Psoas muscle (tissue), 7 donors: ENCODE measurements at regions not wholly inside any gene's neighbourhood (a gene's known extent, or its start where the extent isn't known, plus 50 kb on each side); places are given as distances from the start of the nearest gene placed in this dataset.

Source experiments
- ATAC-seq, 4 donors: fragments of 200-7000 bp; cut with Tn5 transposase; one replicate each; pipeline ENCODE4 v1.9.1; 2020; ENCODE audit warnings: moderate library complexity in 3 of 4, mild to moderate bottlenecking in 2 of 4
- DNase-seq, 2 donors: peaks; one replicate each; pipeline ENCODE4 v3.0.0-alpha.2; 2020
- H3K27ac ChIP-seq: fragments of 200-600 bp; one replicate; pipeline ENCODE4 v1.8.0; 2022
- H3K27me3 ChIP-seq, 3 donors: fragments of 200-600 bp in 1 of 3; one replicate each; pipeline versions ENCODE4 v1.6.1 to v1.8.0; 2013 to 2022; ENCODE audit warnings: low read length in 2 of 3, mild to moderate bottlenecking in 2 of 3, moderate library complexity in 1 of 3; ENCODE audit not compliant: insufficient read depth in 3 of 3
- H3K36me3 ChIP-seq, 2 donors: fragments of 200-600 bp in 1 of 2; one replicate each; pipeline versions ENCODE4 v1.6.1 to v1.8.0; 2013 to 2022; ENCODE audit warnings: low read depth in 1 of 2, mild to moderate bottlenecking in 1 of 2, moderate library complexity in 1 of 2; ENCODE audit not compliant: insufficient read depth in 1 of 2
- H3K4me1 ChIP-seq: fragments of 200-600 bp; one replicate; pipeline ENCODE4 v1.8.0; 2022
- H3K4me3 ChIP-seq: fragments of 200-600 bp; one replicate; pipeline ENCODE4 v1.8.0; 2022; ENCODE audit warnings: mild to moderate bottlenecking
- H3K9me3 ChIP-seq: fragments of 200-600 bp; one replicate; pipeline ENCODE4 v1.8.0; 2022
- CTCF ChIP-seq: fragments of 200-600 bp; IDR thresholded peaks from one replicate; pipeline ENCODE4 v1.8.0; 2022; ENCODE audit warnings: antibody characterized with exemption
- WGBS, 3 donors: extraction: QIAGEN DNeasy Blood & Tissue Kit; methylation state at CpG; one replicate each; pipeline versions ENCODE4 v1.1.6 to v1.1.7; 2013; 5-methylcytosine and 5-hydroxymethylcytosine counted together
- intact Hi-C, 2 donors: fragments of 100-400 bp; cut with DNase I; formaldehyde crosslinking; loops; one replicate each; pipeline versions ENCODE4 v1.11.0 to v1.14.2; 2022
- donor health status: healthy with polysubstance abuse.
- donor health status: DM: no; HTN: no; CAD: no; lungs with moderate emphysema.
- donor health status: Bipolar disorder and iron deficiency.
- donor health status: healthy.
- donor health status: DM: yes; HTN: yes; CAD: no.
- donor health status: DM: no; HTN: no; CAD: no.
- donor health status: DM: yes; HTN: yes; CAD: no.

- TF ChIP-seq CTCF: no peak
- Histone ChIP-seq H3K4me3 (no peak overlapping the region), H3K36me3 (no peaks in the 10 kb centered on the region), H3K27me3 (no peaks in the 10 kb centered on the region), H3K9me3 (peaks cover 8% of the 10 kb centered on the region), H3K4me1 (no peaks in the 10 kb centered on the region), H3K27ac (no peak overlapping the region)
- WGBS, 3 donors: 47 to 51% (median 50%) methylated on average over 9 of the region's 9 CpGs
- intact Hi-C loops: loop anchor here in 1 of 2 donors (2.0 kb wide), 1 partner anchor 24 kb away; no protein-coding TSS in a partner anchor
- no peak for ATAC-seq
- DNase-seq: no peak
Measured at GRCh38 chr2:89842180-89842908, 1150.9 kb downstream of the RPIA start.

DNA sequence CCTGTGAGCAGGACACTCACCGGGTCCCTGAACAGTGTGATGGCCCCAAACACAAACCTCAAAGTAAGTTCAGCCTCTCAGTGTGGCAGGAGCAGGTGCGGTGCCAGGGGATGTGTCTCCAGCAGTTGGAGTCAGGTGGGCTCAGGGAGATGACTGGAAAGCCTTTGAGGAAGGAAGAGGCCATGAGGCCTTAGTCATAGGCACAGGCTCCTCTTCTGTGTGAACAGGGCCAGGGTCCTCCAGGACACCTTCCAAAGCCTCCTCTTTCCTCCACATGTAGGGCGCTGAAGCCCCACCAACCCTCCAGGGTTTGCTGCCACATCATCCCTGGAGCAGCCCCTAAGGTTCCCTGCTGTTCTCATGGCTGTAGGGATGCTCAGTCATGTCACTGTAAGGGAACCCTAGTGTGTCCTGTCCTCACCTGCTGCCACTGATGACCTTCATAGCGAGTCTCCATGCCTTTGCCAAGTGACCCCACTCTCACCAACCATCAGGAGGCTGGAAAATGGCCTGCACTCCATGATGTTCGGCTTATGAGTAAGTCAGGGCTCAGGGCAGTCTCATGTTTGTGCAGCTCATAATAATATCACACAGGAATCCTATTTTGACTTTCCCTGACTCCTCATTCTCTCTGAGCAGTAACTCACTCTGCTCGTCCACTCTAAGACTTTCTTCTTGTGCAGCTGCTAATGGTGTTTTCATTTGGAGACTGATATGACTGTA lies 1152.9 kb downstream of the RPIA start:
- H3K9me3 ChIP-seq: no peaks in the 10 kb centered on the region

DNA sequence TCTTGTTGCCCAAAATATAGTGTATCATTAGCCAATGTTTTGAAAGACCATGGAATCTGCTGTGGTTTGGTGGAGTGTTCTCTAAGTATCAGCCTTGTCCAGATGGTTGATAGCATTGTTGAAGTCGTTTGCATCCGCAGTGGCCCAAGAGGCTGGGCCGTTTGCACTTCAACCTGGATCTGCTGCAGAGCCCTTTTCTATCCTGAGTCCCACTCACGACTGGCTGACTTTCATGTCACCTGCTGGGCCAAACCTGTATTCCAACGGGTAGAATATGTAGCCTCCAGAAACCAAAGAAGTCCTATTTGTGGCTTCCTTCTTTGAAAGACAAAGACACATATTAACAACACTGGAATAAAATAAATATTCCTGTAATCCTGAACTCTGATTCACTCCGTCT lies 1154.1 kb downstream of the RPIA start:
- no peaks in the 10 kb centered on the region for H3K4me1 ChIP-seq
- ATAC-seq (no peak), DNase-seq (no peak)
- H3K4me3 ChIP-seq: no peak overlapping the region
- TF ChIP-seq CTCF: no peak
- H3K27me3 ChIP-seq: no peaks in the 10 kb centered on the region
- H3K9me3 ChIP-seq: no peaks in the 10 kb centered on the region
- intact Hi-C loops: no loop called here
- no peaks in the 10 kb centered on the region for H3K36me3 ChIP-seq
- 49 to 54% (median 52%) methylated on average over 6 of the region's 6 CpGs for WGBS, 3 donors
- H3K27ac ChIP-seq: no peak overlapping the region

More for the DNA sequence above, 1152.9 kb downstream of the RPIA start:
- peak in 1 of 2 donors; percentile 48 for DNase-seq
- H3K27ac ChIP-seq: no peak overlapping the region
- H3K36me3 ChIP-seq: no peaks in the 10 kb centered on the region
- H3K4me3 ChIP-seq: no peak overlapping the region
- TF ChIP-seq CTCF: no peak
- 44 to 53% (median 48%) methylated on average over 6 of the region's 6 CpGs for whole genome bisulfite sequencing, 3 donors
- intact Hi-C loops: no loop called here
- no peaks in the 10 kb centered on the region for H3K27me3 ChIP-seq
- ATAC-seq: no peak
- no peaks in the 10 kb centered on the region for H3K4me1 ChIP-seq

GRCh38 chr2:89848114-89848513 lies 1156.6 kb downstream of the RPIA start:
- no peak overlapping the region for H3K4me3 ChIP-seq
- DNase-seq (no peak), ATAC-seq (no peak)
- no peaks in the 10 kb centered on the region for H3K27me3 ChIP-seq
- intact Hi-C loops: no loop called here
- WGBS, 3 donors: 80 to 82% (median 81%) methylated on average over 3 of the region's 3 CpGs
- no peak overlapping the region for H3K27ac ChIP-seq
- no peaks in the 10 kb centered on the region for H3K36me3 ChIP-seq
- H3K9me3 ChIP-seq: no peaks in the 10 kb centered on the region
- H3K4me1 ChIP-seq: no peaks in the 10 kb centered on the region
- TF ChIP-seq CTCF: no peak
